ENCODE measurements at regions not wholly inside any gene's neighbourhood (a gene's known extent, or its start where the extent isn't known, plus 50 kb on each side); places are given as distances from the start of the nearest gene placed in this dataset.
A peak's percentile ranks its signal among the peaks of the same experiment; 100 is the strongest.

DNA sequence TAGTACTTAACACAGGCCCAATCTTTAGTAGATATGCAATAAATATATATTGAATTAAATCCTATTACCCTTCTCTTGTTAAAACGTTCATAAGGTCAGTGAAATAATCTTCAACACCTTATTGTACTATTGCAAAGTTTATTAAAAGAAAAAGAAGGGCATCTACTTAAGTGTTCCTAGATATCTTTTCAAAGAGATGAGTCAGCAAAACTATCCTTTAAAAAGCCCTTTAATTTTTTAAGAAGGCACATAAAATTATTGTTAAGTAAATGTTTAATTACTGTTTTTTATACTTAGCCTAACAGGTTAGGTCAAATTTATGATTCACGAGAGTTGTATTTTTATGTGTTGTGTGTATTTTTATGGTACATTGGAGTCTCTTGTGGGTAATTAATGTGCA is 77.3 kb upstream of the PPP1R2C start:
- Mint-ChIP-seq H3K9me3 (peaks cover 5% of the 10 kb centered on the region), H3K4me1 (no peaks in the 10 kb centered on the region), H3K27me3 (ENCODE audit: low read depth) (no peaks in the 10 kb centered on the region), H3K36me3 (ENCODE audit: low read depth) (no peaks in the 10 kb centered on the region), H3K4me3 (no peak overlapping the region), H3K27ac (no peak overlapping the region)
- TF ChIP-seq, protein P1, sequence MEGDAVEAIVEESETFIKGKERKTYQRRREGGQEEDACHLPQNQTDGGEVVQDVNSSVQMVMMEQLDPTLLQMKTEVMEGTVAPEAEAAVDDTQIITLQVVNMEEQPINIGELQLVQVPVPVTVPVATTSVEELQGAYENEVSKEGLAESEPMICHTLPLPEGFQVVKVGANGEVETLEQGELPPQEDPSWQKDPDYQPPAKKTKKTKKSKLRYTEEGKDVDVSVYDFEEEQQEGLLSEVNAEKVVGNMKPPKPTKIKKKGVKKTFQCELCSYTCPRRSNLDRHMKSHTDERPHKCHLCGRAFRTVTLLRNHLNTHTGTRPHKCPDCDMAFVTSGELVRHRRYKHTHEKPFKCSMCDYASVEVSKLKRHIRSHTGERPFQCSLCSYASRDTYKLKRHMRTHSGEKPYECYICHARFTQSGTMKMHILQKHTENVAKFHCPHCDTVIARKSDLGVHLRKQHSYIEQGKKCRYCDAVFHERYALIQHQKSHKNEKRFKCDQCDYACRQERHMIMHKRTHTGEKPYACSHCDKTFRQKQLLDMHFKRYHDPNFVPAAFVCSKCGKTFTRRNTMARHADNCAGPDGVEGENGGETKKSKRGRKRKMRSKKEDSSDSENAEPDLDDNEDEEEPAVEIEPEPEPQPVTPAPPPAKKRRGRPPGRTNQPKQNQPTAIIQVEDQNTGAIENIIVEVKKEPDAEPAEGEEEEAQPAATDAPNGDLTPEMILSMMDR (IDR thresholded peaks at IDR 0.05; ENCODE audit: unreplicated experiment in 3 of 3), result no peak

DNA sequence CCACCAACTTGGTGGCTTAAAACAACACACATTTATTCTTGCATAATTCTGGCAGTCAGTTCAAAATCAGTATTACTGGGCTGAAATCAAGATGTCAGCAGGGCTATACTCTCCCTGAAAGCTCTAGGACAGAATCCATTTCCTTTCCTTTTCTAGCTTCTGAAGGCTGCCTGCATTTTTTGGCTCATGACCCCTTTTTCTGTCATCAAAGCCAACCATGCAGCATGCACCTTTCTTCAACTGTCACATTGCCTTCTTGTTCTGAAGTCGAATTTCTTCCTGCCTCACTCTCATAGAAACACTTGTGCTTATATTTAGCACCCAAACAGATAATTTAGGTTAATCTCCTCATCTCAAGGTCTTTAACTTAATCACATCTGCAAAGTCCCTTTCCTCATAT is 79.8 kb upstream of the PPP1R2C start:
- Mint-ChIP-seq H3K9me3 (peaks cover 5% of the 10 kb centered on the region), H3K36me3 (ENCODE audit: low read depth) (no peaks in the 10 kb centered on the region), H3K27ac (no peak overlapping the region), H3K27me3 (ENCODE audit: low read depth) (no peaks in the 10 kb centered on the region), H3K4me3 (no peak overlapping the region), H3K4me1 (no peaks in the 10 kb centered on the region)
- TF ChIP-seq, protein P1 (IDR thresholded peaks at IDR 0.05; ENCODE audit: unreplicated experiment in 3 of 3), result no peak

DNA sequence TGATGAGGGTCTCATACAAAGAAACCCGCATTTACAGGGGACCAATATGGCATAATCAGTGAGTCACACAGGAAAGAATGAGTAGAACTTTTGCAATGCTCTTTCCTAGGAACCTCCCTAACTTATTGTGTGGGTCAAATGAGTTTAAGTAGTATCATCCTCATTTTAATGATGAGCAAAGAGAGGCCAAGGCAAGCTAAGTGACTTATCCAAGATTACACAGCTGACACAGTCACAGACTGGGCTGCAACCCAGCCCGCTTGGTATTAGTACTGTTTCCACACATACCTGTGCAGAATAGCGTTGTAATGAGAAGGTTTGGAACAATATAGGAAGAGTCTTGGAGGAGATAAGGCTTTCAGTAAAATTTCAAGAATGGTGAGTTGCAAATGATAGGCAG is 91.0 kb upstream of the PPP1R2C start:
- TF ChIP-seq, protein P1 (IDR thresholded peaks at IDR 0.05; ENCODE audit: unreplicated experiment in 3 of 3), result no peak
- H3K9me3 Mint-ChIP-seq, result peaks cover 4% of the 10 kb centered on the region
- H3K27ac Mint-ChIP-seq, result no peak overlapping the region
- H3K4me1 Mint-ChIP-seq, result no peaks in the 10 kb centered on the region
- no peak overlapping the region for H3K4me3 Mint-ChIP-seq
- H3K27me3 Mint-ChIP-seq (ENCODE audit: low read depth), result no peaks in the 10 kb centered on the region
- H3K36me3 Mint-ChIP-seq (ENCODE audit: low read depth), result no peaks in the 10 kb centered on the region

DNA sequence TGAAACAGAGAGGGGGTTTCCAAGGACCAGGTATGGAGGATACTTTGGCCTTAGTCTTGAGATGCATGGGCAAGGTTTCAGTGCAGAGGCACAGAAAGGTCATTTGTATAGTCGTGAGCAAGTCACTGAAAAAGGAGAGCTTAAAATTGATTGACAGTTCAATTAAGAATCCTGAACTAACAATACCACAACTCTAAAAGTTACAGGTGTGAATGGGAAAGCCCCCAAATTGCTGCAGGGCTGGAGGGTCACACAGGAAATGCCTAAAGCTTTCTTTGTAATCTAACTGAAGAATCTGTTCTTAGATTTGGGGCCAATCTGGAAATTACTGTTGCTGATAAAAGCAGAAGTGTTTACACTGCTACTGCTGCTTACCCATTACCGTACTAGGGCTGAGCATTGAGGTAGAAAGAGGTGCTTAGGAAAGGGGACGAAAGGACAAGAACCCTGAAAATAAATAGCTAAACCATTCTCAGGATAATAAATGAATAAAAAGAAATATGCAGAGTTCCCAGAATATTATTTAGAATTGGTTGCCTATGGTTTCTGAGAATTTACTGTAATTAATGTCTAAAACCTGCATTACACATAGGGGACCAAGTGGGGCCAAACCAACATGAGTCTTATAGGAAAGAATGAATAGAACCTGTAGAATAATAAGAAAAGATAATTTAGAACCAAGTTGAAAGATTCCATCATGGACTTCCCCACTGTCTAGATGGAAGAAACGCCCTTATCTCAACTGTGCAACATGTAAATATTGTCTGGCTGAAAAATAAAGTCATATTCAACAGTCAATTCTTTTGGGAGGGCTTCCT is 91.9 kb upstream of the PPP1R2C start:
- Mint-ChIP-seq H3K9me3 (peaks cover 4% of the 10 kb centered on the region), H3K27ac (no peak overlapping the region), H3K4me1 (no peaks in the 10 kb centered on the region), H3K27me3 (ENCODE audit: low read depth) (no peaks in the 10 kb centered on the region), H3K36me3 (ENCODE audit: low read depth) (no peaks in the 10 kb centered on the region), H3K4me3 (no peak overlapping the region)
- TF ChIP-seq, protein P1 (IDR thresholded peaks at IDR 0.05; ENCODE audit: unreplicated experiment in 3 of 3), result no peak

DNA sequence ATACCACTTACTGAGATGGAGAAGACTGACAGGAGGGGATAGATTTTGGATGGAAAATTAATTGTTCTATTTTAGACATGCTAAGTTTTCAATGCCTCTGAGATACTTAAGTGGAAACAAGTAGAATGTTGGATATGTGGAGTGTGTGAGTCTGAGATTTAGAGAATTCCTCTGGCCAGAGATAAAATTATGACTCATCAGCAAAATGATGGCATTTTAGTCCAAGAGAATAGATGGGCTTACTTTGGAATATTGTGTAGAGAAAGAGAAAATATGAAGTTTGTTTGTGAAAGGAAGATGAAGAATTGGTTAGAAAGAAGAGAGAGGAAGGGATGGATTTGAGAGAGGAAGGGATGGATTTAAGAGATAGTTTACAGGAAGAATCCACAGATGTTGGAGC is 108.6 kb upstream of the PPP1R2C start:
- TF ChIP-seq, protein P1 (IDR thresholded peaks at IDR 0.05; ENCODE audit: unreplicated experiment in 3 of 3), result no peak
- no peaks in the 10 kb centered on the region for H3K27me3 Mint-ChIP-seq (ENCODE audit: low read depth)
- peaks cover 5% of the 10 kb centered on the region for H3K9me3 Mint-ChIP-seq
- no peak overlapping the region for H3K27ac Mint-ChIP-seq
- H3K4me1 Mint-ChIP-seq, result no peaks in the 10 kb centered on the region
- no peaks in the 10 kb centered on the region for H3K36me3 Mint-ChIP-seq (ENCODE audit: low read depth)
- no peak overlapping the region for H3K4me3 Mint-ChIP-seq

DNA sequence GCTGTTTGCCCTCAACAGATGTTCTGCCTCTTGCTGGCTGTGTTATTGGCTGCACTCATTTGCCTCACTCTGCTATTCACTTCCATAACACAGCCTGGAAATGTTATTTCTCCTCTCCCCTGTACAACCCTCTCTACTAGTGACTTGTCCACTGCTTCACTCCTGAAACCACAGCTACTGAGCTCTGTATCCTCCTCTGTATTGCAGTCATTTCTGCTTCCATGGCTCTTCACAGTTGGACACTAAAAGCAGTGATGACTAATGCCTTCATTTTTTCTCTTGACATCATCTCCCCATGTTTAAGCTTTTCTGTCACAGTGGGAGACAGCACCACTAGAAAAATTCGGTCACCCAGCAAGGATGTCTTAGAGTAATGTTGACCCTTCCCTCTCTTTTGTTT is 123.0 kb upstream of the PPP1R2C start:
- TF ChIP-seq, protein P1 (IDR thresholded peaks at IDR 0.05; ENCODE audit: unreplicated experiment in 3 of 3), result no peak
- Mint-ChIP-seq H3K36me3 (ENCODE audit: low read depth) (no peaks in the 10 kb centered on the region), H3K9me3 (no peaks in the 10 kb centered on the region), H3K4me1 (no peaks in the 10 kb centered on the region), H3K4me3 (no peak overlapping the region), H3K27me3 (ENCODE audit: low read depth) (no peaks in the 10 kb centered on the region), H3K27ac (peak overlapping the region in 1 of 3 experiments; percentile 12)
